ENCODE measurements at regions not wholly inside any gene's neighbourhood (a gene's known extent, or its start where the extent isn't known, plus 50 kb on each side); places are given as distances from the start of the nearest gene placed in this dataset.

- H3K27ac ChIP-seq = peak overlapping the region in 1 of 4 donors; percentile 29
- DNase-seq = no peak
- TF ChIP-seq POLR2A (IDR thresholded peaks at IDR 0.05) (no peak), CTCF (IDR thresholded peaks at IDR 0.05) (no peak)
Measured at GRCh38 chr18:6605115-6605869, 124.2 kb upstream of the ARHGAP28 start.

GRCh38 chr18:6606411-6607085 is 123.0 kb upstream of the ARHGAP28 start:
- TF ChIP-seq CTCF (IDR thresholded peaks at IDR 0.05) (no peak), POLR2A (IDR thresholded peaks at IDR 0.05) (no peak)
- no peaks in the 10 kb centered on the region for H3K9me3 ChIP-seq
- no peak overlapping the region for H3K27ac ChIP-seq
- no peaks in the 10 kb centered on the region for H3K27me3 ChIP-seq
- no peak for DNase-seq
- H3K4me1 ChIP-seq = no peaks in the 10 kb centered on the region
- H3K4me3 ChIP-seq = no peak overlapping the region
- H3K36me3 ChIP-seq = no peaks in the 10 kb centered on the region

More at GRCh38 chr18:6605115-6605869, 124.2 kb upstream of the ARHGAP28 start:
- H3K9me3 ChIP-seq = no peaks in the 10 kb centered on the region
- H3K4me1 ChIP-seq = no peaks in the 10 kb centered on the region
- no peaks in the 10 kb centered on the region for H3K36me3 ChIP-seq
- H3K4me3 ChIP-seq = no peak overlapping the region
- no peaks in the 10 kb centered on the region for H3K27me3 ChIP-seq

GRCh38 chr18:6607343-6607742 is 122.2 kb upstream of the ARHGAP28 start:
- H3K27me3 ChIP-seq = no peaks in the 10 kb centered on the region
- H3K9me3 ChIP-seq = no peaks in the 10 kb centered on the region
- no peaks in the 10 kb centered on the region for H3K4me1 ChIP-seq
- no peaks in the 10 kb centered on the region for H3K36me3 ChIP-seq
- no peak for TF ChIP-seq CTCF (IDR thresholded peaks at IDR 0.05)
- TF ChIP-seq POLR2A (IDR thresholded peaks at IDR 0.05) = no peak
- no peak overlapping the region for H3K4me3 ChIP-seq
- no peak overlapping the region for H3K27ac ChIP-seq
- no peak for DNase-seq

GRCh38 chr18:6609666-6610264 is 119.8 kb upstream of the ARHGAP28 start:
- Histone ChIP-seq H3K36me3 (no peaks in the 10 kb centered on the region), H3K9me3 (no peaks in the 10 kb centered on the region), H3K27me3 (no peaks in the 10 kb centered on the region), H3K27ac (no peak overlapping the region), H3K4me1 (no peaks in the 10 kb centered on the region), H3K4me3 (no peak overlapping the region)
- DNase-seq = no peak
- TF ChIP-seq POLR2A (IDR thresholded peaks at IDR 0.05) (no peak), CTCF (IDR thresholded peaks at IDR 0.05) (no peak)

GRCh38 chr18:6610466-6610865 is 119.0 kb upstream of the ARHGAP28 start:
- DNase-seq = no peak
- H3K9me3 ChIP-seq = no peaks in the 10 kb centered on the region
- H3K4me3 ChIP-seq = no peak overlapping the region
- no peaks in the 10 kb centered on the region for H3K4me1 ChIP-seq
- H3K27me3 ChIP-seq = no peaks in the 10 kb centered on the region
- no peaks in the 10 kb centered on the region for H3K36me3 ChIP-seq
- no peak for TF ChIP-seq CTCF (IDR thresholded peaks at IDR 0.05)
- TF ChIP-seq POLR2A (IDR thresholded peaks at IDR 0.05) = no peak
- H3K27ac ChIP-seq = no peak overlapping the region
